ENCODE measurements at regions not wholly inside any gene's neighbourhood (a gene's known extent, or its start where the extent isn't known, plus 50 kb on each side); places are given as distances from the start of the nearest gene placed in this dataset.

GRCh38 chr1:57671750-57672149 is 247.9 kb upstream of the DAB1 start:
- no peak for TF ChIP-seq ZNF687 (IDR thresholded peaks at IDR 0.05)
- TF ChIP-seq EZH2 (IDR thresholded peaks at IDR 0.05; ENCODE audit: borderline replicate concordance, control insufficient read depth, low read depth, low read length), result no peak

All from GM12878 (cell line).